ENCODE measurements at regions not wholly inside any gene's neighbourhood (a gene's known extent, or its start where the extent isn't known, plus 50 kb on each side); places are given as distances from the start of the nearest gene placed in this dataset.
A peak's percentile ranks its signal among the peaks of the same experiment; 100 is the strongest.

- DNase-seq = no peak
Observed at GRCh38 chr16:26189536-26189935, 497.8 kb downstream of the HS3ST4 start.

GRCh38 chr16:26194526-26194925 is 502.8 kb downstream of the HS3ST4 start:
- DNase-seq = no peak

- DNase-seq = no peak
Observed at GRCh38 chr16:26195225-26195624, 503.5 kb downstream of the HS3ST4 start.

GRCh38 chr16:26196310-26196709 is 504.6 kb downstream of the HS3ST4 start:
- no peak for DNase-seq

GRCh38 chr16:26196802-26197201 is 505.0 kb downstream of the HS3ST4 start:
- DNase-seq = no peak

GRCh38 chr16:26197707-26198106 is 505.9 kb downstream of the HS3ST4 start:
- DNase-seq = no peak

GRCh38 chr16:26198221-26198620 is 506.5 kb downstream of the HS3ST4 start:
- DNase-seq = no peak

- DNase-seq = no peak
Observed at GRCh38 chr16:26204138-26204537, 512.4 kb downstream of the HS3ST4 start.

- DNase-seq = no peak
Observed at GRCh38 chr16:26211542-26211941, 519.8 kb downstream of the HS3ST4 start.

GRCh38 chr16:26212599-26212998 is 520.8 kb downstream of the HS3ST4 start:
- DNase-seq = peak; percentile 75

GRCh38 chr16:26214581-26215174 is 522.9 kb downstream of the HS3ST4 start:
- DNase-seq = no peak

- no peak for DNase-seq
Observed at GRCh38 chr16:26220894-26221293, 529.1 kb downstream of the HS3ST4 start.

- no peak for DNase-seq
Observed at GRCh38 chr16:26231647-26232046, 539.9 kb downstream of the HS3ST4 start.

- no peak for DNase-seq
Observed at GRCh38 chr16:26240807-26241206, 549.0 kb downstream of the HS3ST4 start.

- DNase-seq = no peak
Observed at GRCh38 chr16:26247063-26247462, 555.3 kb downstream of the HS3ST4 start.

GRCh38 chr16:26252598-26252997 is 560.8 kb downstream of the HS3ST4 start:
- no peak for DNase-seq

GRCh38 chr16:26261621-26262020 is 569.9 kb downstream of the HS3ST4 start:
- no peak for DNase-seq

GRCh38 chr16:26263406-26263805 is 571.6 kb downstream of the HS3ST4 start:
- DNase-seq = peak; percentile 61

- no peak for DNase-seq
Observed at GRCh38 chr16:26267641-26268040, 575.9 kb downstream of the HS3ST4 start.

GRCh38 chr16:26269673-26270072 is 577.9 kb downstream of the HS3ST4 start:
- DNase-seq = no peak

- no peak for DNase-seq
Observed at GRCh38 chr16:26273607-26274006, 581.8 kb downstream of the HS3ST4 start.

GRCh38 chr16:26275021-26275590 is 583.3 kb downstream of the HS3ST4 start:
- no peak for DNase-seq

GRCh38 chr16:26276289-26276688 is 584.5 kb downstream of the HS3ST4 start:
- no peak for DNase-seq

GRCh38 chr16:26281381-26282110 is 589.8 kb downstream of the HS3ST4 start:
- DNase-seq = no peak
